NCI-H510A treated with DMSO at 0.1 percent for 48 hours (cell line): ENCODE measurements at regions not wholly inside any gene's neighbourhood (a gene's known extent, or its start where the extent isn't known, plus 50 kb on each side); places are given as distances from the start of the nearest gene placed in this dataset.
"Not testable (repeated sequence)": the region's sequence is repeated elsewhere in the genome, so short reads cannot be mapped to it uniquely, and the experiment has no call there.

Experiments used
- DNase-seq: peaks from one replicate; lab custom pipeline; 2025; lab: John Stamatoyannopoulos, UW

DNA sequence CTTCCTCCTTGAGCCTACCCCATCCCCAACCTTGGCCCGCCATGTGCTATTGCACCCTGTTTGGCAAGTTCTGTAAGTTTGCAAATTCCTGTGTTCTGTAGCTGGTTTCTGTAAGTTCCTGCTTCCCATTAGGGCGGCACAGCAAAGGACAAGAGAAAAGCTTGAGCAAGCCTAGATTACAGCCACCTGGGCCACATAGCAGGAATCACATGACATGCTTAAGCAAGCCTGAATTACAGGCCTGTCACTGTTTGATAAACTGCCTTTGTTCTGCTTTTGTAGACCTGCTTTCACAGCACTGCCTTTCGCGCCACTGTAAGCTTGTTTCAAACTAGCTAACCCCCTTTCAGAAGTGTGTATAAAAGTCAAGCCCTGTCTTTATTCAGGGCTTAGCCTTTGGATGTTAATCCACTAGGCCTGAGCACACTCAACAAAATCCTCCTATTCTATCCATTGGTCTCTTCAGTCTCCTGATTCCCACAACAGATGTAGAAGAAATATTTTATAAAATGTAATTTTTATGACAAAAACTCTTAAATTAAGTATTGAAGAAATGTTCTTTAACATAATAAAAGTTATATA is 906.8 kb upstream of the NDST4 start:
- no peak for DNase-seq

DNA sequence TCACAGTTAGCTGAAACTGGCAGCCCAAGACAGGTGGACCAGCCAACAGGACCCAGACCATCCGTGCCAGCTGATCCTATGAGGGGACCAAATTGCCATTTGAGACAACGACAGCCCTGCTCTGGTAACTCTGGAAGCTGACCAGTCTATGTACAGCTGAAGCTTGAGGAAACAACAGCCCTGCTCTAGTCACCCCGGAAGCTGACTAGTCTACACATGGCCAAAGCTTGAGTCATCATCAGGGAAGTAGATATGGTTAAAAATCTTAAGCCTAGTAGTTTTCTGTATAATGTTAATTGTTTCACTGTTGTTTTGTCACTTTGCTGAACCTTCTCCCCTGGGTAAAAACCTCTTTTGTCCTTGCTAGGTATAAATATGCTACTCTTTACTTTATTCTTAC is 905.4 kb upstream of the NDST4 start:
- no peak for DNase-seq

GRCh38 chr4:116016201-116016600 is 902.8 kb upstream of the NDST4 start:
- DNase-seq, result no peak

DNA sequence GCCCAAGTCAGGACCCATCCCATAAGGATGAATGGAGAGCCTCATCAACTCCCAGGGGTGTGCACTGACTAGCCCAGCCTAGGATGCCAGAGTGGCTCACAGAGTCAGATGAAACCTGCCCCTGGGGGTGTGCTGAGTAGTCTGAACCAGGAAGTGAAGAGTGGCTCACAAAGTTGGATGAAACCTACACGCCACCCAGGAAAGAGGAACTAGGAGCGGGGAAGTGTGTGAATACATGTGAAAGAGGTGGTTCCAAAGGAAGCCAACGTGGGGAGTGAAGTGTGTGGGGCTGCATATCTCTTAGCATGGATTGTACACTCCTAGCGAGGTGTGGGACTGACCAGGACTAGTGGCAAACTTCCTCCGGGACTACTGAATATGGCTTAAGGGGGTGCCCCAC is 902.1 kb upstream of the NDST4 start:
- no peak for DNase-seq

- DNase-seq, result no peak
These were observed 901.6 kb upstream of the NDST4 start for GRCh38 chr4:116015062-116015461.

- no peak for DNase-seq
These were observed 897.5 kb upstream of the NDST4 start for GRCh38 chr4:116010923-116011322.

- DNase-seq, result no peak
These were observed 892.3 kb upstream of the NDST4 start for GRCh38 chr4:116005806-116006088.

DNA sequence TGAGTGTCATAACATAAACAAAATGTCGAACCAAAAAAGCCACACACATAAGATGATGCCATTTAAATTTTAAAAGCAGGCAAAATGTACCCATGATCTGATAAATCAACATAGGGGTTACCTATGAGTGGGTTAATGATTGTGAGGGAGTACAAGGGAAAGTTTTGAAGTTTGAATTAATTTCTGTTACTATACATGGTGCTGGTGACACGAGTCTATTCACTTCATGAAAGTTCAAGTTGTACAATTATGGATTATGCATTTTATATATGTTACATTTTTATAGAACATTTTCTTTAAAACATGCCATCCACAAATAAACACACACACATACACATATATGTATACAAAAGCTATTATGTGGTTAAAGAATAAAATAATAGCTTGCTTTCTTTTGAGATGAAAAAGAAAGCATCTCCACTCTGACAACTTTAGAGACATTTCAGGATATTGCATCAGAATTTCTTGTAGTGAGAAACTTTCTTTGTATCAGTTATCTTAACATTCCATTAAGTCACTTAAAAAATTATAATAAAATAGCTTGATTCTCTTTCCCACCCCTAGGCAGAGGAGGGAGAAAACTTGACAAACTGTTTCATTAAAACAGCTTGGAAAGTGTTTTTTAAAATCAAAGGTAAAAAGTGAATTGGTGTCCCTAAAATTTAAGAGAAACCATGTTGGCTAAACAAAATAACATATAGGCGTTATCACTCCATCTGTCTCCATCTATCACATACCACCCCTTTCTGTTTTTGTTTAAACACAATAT is 891.8 kb upstream of the NDST4 start:
- DNase-seq, result no peak

GRCh38 chr4:116001291-116001690 is 887.9 kb upstream of the NDST4 start:
- no peak for DNase-seq

GRCh38 chr4:115986573-115986972 is 873.2 kb upstream of the NDST4 start:
- DNase-seq, result no peak

DNA sequence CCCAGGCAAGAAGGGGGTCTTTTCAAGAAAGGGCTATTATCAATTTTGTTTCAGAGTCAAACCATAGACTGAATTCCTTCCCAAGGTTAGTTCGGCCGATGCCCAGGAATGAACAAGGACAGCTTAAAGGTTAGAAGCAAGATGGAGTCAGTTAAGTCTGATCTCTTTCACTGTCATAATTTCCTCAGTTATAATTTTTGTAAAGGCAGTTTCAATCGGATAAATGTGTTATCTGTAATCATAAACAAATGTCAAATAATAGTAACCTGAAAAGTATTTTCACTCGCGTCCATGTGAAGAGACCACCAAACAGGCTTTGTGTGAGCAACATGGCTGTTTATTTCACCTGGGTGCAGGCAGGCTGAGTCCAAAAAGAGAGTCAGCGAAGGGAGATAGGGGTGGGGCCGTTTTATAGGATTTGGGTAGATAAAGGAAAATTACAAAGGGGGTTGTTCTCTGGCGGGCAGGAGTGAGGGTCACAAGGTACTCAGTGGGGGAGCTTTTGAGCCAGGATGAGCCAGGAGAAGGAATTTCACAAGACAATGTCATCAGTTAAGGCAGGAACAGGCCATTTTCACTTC is 862.1 kb upstream of the NDST4 start:
- not testable (repeated sequence) for DNase-seq

- DNase-seq, result no peak
These were observed 860.3 kb upstream of the NDST4 start for GRCh38 chr4:115973768-115974167.

DNA sequence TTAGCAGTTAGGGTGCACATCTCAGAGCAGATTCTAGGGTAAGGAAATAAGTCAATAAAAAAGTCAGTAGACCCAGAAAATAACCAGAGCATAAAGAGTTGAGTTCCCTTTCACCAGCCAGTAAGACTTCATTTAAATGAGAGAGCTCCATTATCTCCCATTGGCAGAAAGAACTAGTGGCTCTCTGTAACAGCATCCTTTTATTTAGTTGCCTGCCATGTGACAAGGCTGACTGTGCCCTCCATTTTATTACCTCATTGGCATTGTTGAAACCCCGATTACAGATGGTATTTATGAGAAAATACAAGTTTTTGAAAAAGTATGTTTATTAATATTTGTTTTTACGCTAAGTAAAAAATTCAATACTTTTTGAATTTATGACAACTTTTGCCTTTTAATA is 859.5 kb upstream of the NDST4 start:
- no peak for DNase-seq

GRCh38 chr4:115970859-115971258 is 857.4 kb upstream of the NDST4 start:
- DNase-seq, result no peak

DNA sequence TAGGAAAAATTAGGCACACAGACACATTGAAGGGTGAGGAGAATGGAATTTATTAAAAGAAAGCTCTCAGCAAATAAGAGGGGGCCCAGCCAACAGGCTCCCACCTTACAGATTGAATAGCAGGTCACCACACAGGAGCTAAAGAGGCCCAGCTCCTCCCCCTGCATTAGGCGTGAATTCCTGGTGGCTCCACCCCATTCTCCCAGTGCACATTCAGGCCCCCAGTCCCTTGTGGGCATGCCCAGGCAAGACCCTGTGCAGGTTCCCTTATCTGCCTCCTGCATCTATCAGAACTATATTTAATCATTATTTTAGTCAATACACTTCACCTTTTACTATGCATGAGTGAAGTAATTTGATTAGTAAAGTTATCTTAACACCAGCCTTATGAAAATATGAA is 856.3 kb upstream of the NDST4 start:
- no peak for DNase-seq

DNA sequence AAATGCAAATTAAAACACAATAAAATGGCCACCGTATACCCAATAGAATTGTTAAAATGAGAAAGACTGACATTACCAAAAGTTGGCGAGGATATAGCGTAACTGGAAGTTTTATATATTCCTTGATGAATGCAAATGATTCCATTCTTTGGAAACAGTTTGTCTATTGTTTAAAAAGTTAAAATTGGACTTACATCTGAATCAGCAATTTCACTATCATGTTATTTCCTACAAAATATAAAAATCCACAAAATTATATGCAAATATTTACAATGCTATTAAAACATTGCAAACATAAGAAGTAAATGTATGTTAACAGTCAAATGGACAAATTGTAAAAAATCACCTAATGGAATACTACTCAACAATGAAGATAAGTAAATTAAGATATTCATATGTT is 852.2 kb upstream of the NDST4 start:
- no peak for DNase-seq

- DNase-seq, result not testable (repeated sequence)
These were observed 842.8 kb upstream of the NDST4 start for GRCh38 chr4:115956054-115956796.

DNA sequence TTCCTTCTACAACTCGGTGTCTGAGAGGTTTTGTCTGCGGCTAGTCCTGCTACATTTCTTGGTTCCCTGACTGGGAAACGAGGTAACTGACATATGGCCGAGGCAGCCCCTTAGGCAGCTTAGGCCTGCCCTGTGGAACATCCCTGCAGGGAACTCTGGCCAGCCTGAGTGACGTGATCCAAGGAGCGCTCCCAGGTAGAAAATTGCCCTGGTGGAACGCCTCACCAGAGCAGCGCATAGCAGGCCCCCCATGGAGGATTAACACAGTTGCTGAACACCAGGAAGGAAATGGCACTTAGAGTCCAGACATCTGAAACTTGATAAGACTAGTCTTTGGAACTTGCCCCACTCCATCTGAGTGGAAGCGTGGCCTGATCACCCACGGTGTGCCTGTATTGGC is 837.4 kb upstream of the NDST4 start:
- DNase-seq, result no peak

- DNase-seq, result not testable (repeated sequence)
These were observed 836.7 kb upstream of the NDST4 start for GRCh38 chr4:115949974-115950743.

- no peak for DNase-seq
These were observed 831.6 kb upstream of the NDST4 start for GRCh38 chr4:115945026-115945425.

GRCh38 chr4:115944146-115944905 is 830.9 kb upstream of the NDST4 start:
- no peak for DNase-seq
